Fibroblast of skin of left quadriceps (primary cell): ENCODE measurements at regions not wholly inside any gene's neighbourhood (a gene's known extent, or its start where the extent isn't known, plus 50 kb on each side); places are given as distances from the start of the nearest gene placed in this dataset.

Experiments used
- DNase-seq, 2 experiments: peaks; one replicate each; pipeline ENCODE4 v3.0.0-alpha.2; 2013; ENCODE audit warnings: low read depth in 2 of 2

- no peak for DNase-seq
These were observed 106.8 kb upstream of the ATP10A start for GRCh38 chr15:25969886-25970285.

- no peak for DNase-seq
These were observed 104.0 kb upstream of the ATP10A start for GRCh38 chr15:25967116-25967515.

- no peak for DNase-seq
These were observed 102.2 kb upstream of the ATP10A start for GRCh38 chr15:25965326-25965725.

- no peak for DNase-seq
These were observed 97.1 kb upstream of the ATP10A start for GRCh38 chr15:25960273-25960672.

- no peak for DNase-seq
These were observed 96.0 kb upstream of the ATP10A start for GRCh38 chr15:25959100-25959499.

- no peak for DNase-seq
These were observed 92.5 kb upstream of the ATP10A start for GRCh38 chr15:25955628-25956027.

GRCh38 chr15:25954398-25954797 is 91.3 kb upstream of the ATP10A start:
- DNase-seq = no peak

GRCh38 chr15:25950014-25950413 is 86.9 kb upstream of the ATP10A start:
- DNase-seq = no peak

GRCh38 chr15:25947323-25948314 is 84.5 kb upstream of the ATP10A start:
- peak; percentile 54 to 57 for DNase-seq

- no peak for DNase-seq
These were observed 83.2 kb upstream of the ATP10A start for GRCh38 chr15:25946241-25946805.

GRCh38 chr15:25944386-25944785 is 81.3 kb upstream of the ATP10A start:
- DNase-seq = no peak

- DNase-seq = no peak
These were observed 80.7 kb upstream of the ATP10A start for GRCh38 chr15:25943831-25944230.

GRCh38 chr15:25939122-25939521 is 76.0 kb upstream of the ATP10A start:
- DNase-seq = no peak

GRCh38 chr15:25937796-25938195 is 74.7 kb upstream of the ATP10A start:
- DNase-seq = peak in 1 of 2 experiments; percentile 26

GRCh38 chr15:25936004-25936403 is 72.9 kb upstream of the ATP10A start:
- no peak for DNase-seq

- peak; percentile 67 to 71 for DNase-seq
These were observed 70.5 kb upstream of the ATP10A start for GRCh38 chr15:25933456-25934158.

GRCh38 chr15:25932696-25933095 is 69.6 kb upstream of the ATP10A start:
- no peak for DNase-seq

- no peak for DNase-seq
These were observed 68.7 kb upstream of the ATP10A start for GRCh38 chr15:25931851-25932250.

- no peak for DNase-seq
These were observed 67.8 kb upstream of the ATP10A start for GRCh38 chr15:25930931-25931330.
